Nephron (organoid): ENCODE measurements at regions not wholly inside any gene's neighbourhood (a gene's known extent, or its start where the extent isn't known, plus 50 kb on each side); places are given as distances from the start of the nearest gene placed in this dataset.
A peak's percentile ranks its signal among the peaks of the same experiment; 100 is the strongest.

Experiments used
- H3K27ac Mint-ChIP-seq, 3 experiments: 2 replicates each; pipeline ENCODE4 v1.8.0; 2020; ENCODE audit warnings: mixed read lengths in 3 of 3, mild to moderate bottlenecking in 2 of 3, moderate library complexity in 1 of 3
- H3K27me3 Mint-ChIP-seq: 2 replicates; pipeline ENCODE4 v1.8.0; 2021; ENCODE audit warnings: low read depth, mild to moderate bottlenecking, moderate library complexity, mixed read lengths
- H3K36me3 Mint-ChIP-seq: 2 replicates; pipeline ENCODE4 v1.8.0; 2020; ENCODE audit warnings: low read depth, mixed read lengths
- H3K4me1 Mint-ChIP-seq: 2 replicates; pipeline ENCODE4 v1.8.0; 2020; ENCODE audit warnings: mixed read lengths
- H3K4me3 Mint-ChIP-seq, 3 experiments: 2 replicates each; pipeline ENCODE4 v1.8.0; 2020; ENCODE audit warnings: mild to moderate bottlenecking in 3 of 3, mixed read lengths in 3 of 3, moderate library complexity in 2 of 3
- H3K9me3 Mint-ChIP-seq: 2 replicates; pipeline ENCODE4 v1.8.0; 2020; ENCODE audit warnings: mixed read lengths
- TF ChIP-seq, protein P1 (sequence below), 3 experiments: fragments of 200-600 bp; sonication (generic); IDR thresholded peaks; one replicate each; pipeline ENCODE4 v1.5.0; 2021; ENCODE audit warnings: antibody characterized with exemption in 3 of 3; ENCODE audit not compliant: unreplicated experiment in 3 of 3

DNA sequence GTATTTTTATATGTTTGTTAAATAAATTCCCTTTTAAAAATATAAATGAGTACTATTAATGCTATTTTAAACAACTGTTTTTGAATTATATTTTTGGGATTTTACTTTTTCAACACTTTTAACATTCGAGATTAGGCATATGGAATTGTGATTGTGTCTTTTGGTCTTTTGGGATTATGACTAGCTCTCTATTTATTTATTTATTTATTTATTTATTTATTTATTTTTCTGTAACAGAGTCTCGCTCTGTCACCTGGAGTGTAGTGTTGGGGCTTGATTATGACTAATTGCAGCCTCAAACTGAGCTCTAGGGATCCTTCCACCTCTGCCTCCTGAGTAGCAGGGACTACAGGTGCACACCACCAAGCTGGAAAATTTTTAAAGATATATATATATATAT is 1101.6 kb downstream of the FAM133A start:
- H3K4me3 Mint-ChIP-seq: no peak overlapping the region
- H3K27ac Mint-ChIP-seq: no peak overlapping the region
- H3K9me3 Mint-ChIP-seq: peaks cover 2% of the 10 kb centered on the region
- no peaks in the 10 kb centered on the region for H3K4me1 Mint-ChIP-seq
- H3K36me3 Mint-ChIP-seq: no peaks in the 10 kb centered on the region
- TF ChIP-seq, protein P1, sequence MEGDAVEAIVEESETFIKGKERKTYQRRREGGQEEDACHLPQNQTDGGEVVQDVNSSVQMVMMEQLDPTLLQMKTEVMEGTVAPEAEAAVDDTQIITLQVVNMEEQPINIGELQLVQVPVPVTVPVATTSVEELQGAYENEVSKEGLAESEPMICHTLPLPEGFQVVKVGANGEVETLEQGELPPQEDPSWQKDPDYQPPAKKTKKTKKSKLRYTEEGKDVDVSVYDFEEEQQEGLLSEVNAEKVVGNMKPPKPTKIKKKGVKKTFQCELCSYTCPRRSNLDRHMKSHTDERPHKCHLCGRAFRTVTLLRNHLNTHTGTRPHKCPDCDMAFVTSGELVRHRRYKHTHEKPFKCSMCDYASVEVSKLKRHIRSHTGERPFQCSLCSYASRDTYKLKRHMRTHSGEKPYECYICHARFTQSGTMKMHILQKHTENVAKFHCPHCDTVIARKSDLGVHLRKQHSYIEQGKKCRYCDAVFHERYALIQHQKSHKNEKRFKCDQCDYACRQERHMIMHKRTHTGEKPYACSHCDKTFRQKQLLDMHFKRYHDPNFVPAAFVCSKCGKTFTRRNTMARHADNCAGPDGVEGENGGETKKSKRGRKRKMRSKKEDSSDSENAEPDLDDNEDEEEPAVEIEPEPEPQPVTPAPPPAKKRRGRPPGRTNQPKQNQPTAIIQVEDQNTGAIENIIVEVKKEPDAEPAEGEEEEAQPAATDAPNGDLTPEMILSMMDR (IDR thresholded peaks at IDR 0.05; ENCODE audit: unreplicated experiment in 3 of 3): no peak
- H3K27me3 Mint-ChIP-seq: no peaks in the 10 kb centered on the region

DNA sequence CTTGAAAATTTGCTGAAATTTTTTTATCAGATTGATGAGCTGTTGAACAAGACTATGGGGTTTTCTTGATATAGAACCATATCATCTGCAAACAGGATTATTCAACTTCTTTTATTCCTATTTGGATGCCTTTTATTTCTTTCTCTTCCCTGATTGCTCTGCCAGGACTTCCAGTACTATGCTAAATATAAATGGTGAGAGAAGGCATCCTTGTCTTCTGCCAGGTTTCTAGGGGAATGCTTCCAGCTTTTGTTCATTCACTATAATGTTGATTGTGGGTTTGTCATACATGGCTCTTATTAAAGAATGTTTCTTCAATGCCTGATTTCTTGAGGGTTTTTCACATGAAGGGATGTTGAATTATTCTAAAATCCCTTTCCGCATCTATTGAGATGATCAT is 1139.5 kb downstream of the FAM133A start:
- Mint-ChIP-seq H3K4me3 (no peak overlapping the region), H3K27me3 (no peaks in the 10 kb centered on the region), H3K36me3 (no peaks in the 10 kb centered on the region), H3K4me1 (no peaks in the 10 kb centered on the region), H3K27ac (no peak overlapping the region), H3K9me3 (peaks cover 13% of the 10 kb centered on the region)
- TF ChIP-seq, protein P1 (IDR thresholded peaks at IDR 0.05; ENCODE audit: unreplicated experiment in 3 of 3): no peak

DNA sequence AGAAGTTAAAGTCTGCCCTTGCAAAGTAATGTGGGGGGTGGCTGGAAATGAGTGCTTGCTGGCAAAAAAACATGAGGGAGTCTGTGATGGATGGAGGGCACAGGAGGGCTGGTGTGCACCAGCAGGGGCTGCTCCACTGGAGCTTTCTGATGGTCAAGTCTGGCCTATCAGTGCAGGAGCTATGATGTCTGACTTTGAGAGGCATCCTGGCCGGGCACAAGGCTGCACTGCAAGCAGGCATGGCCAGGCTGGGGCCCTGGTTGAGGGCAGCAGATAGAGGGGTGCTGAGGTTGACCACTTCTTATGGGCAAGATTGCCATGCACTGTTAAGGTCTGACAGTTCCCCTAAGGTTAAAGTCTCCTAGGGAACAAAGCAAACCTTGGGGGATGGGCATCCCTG is 1140.2 kb downstream of the FAM133A start:
- Mint-ChIP-seq H3K4me3 (no peak overlapping the region), H3K36me3 (no peaks in the 10 kb centered on the region), H3K9me3 (peaks cover 13% of the 10 kb centered on the region), H3K27me3 (no peaks in the 10 kb centered on the region), H3K27ac (no peak overlapping the region), H3K4me1 (no peaks in the 10 kb centered on the region)
- TF ChIP-seq, protein P1 (IDR thresholded peaks at IDR 0.05; ENCODE audit: unreplicated experiment in 3 of 3): no peak

DNA sequence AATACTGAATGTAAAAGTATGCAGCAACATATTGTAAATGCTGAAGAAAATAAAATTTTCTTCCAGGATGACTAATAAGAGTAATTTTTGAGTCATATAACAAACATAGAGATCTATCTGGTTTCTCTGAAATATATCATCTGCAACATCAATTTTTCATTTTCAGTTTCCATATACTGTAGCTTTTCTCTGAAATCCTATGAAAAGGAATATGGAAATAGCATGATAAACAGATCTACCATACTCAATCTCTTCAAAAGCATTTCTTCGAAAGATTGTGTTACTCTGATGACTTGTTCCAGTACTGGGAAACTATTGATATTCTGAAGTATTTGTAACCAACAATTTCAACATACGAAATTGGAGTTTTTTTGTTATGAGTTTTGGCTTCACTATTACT is 1156.7 kb downstream of the FAM133A start:
- no peak overlapping the region for H3K4me3 Mint-ChIP-seq
- no peaks in the 10 kb centered on the region for H3K27me3 Mint-ChIP-seq
- no peaks in the 10 kb centered on the region for H3K36me3 Mint-ChIP-seq
- no peaks in the 10 kb centered on the region for H3K9me3 Mint-ChIP-seq
- no peaks in the 10 kb centered on the region for H3K4me1 Mint-ChIP-seq
- TF ChIP-seq, protein P1 (IDR thresholded peaks at IDR 0.05; ENCODE audit: unreplicated experiment in 3 of 3): no peak
- H3K27ac Mint-ChIP-seq: no peak overlapping the region

DNA sequence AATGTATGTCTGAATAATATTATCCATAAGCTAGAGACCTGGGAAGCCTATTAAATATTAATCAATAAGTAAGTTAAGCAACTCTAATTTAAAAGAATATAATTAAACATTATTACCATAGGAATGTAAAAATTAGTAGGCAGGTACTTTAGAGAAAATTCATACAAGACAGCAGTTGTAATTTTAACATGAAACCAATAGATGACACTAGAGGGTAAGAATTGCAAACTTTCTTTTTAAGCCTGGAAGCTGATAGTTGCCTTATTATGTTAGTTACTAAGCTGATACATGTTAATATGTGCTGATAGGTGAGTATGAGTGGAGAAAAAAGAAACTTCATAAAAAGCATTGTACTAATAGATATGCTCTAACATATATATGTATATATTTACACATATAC is 1157.4 kb downstream of the FAM133A start:
- Mint-ChIP-seq H3K4me1 (no peaks in the 10 kb centered on the region), H3K36me3 (no peaks in the 10 kb centered on the region), H3K27ac (no peak overlapping the region), H3K4me3 (no peak overlapping the region), H3K27me3 (no peaks in the 10 kb centered on the region), H3K9me3 (no peaks in the 10 kb centered on the region)
- TF ChIP-seq, protein P1 (IDR thresholded peaks at IDR 0.05; ENCODE audit: unreplicated experiment in 3 of 3): peak; percentile 58 to 87 (median 71)

DNA sequence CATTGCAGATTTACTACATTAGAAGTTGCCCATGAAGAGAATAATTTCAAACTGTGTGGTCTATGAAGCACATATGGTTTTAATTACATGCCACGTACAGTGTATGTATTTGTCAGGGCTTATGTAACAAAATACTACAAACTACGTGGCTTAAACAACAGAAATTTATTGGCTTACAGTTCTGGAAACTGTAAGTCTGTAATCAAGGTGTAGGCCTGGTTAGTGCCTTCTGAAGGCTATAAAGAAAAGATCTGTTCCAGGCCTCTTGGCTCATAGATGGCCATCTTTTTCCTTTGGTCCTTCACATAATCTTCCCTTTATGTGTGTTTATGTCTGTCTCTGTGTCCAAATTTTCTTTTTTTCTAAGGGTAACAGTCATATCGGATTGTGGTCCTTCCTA is 1160.2 kb downstream of the FAM133A start:
- no peaks in the 10 kb centered on the region for H3K27me3 Mint-ChIP-seq
- no peaks in the 10 kb centered on the region for H3K4me1 Mint-ChIP-seq
- H3K9me3 Mint-ChIP-seq: no peaks in the 10 kb centered on the region
- no peaks in the 10 kb centered on the region for H3K36me3 Mint-ChIP-seq
- no peak overlapping the region for H3K4me3 Mint-ChIP-seq
- TF ChIP-seq, protein P1 (IDR thresholded peaks at IDR 0.05; ENCODE audit: unreplicated experiment in 3 of 3): no peak
- no peak overlapping the region for H3K27ac Mint-ChIP-seq
